ENCODE measurements at regions not wholly inside any gene's neighbourhood (a gene's known extent, or its start where the extent isn't known, plus 50 kb on each side); places are given as distances from the start of the nearest gene placed in this dataset.

DNA sequence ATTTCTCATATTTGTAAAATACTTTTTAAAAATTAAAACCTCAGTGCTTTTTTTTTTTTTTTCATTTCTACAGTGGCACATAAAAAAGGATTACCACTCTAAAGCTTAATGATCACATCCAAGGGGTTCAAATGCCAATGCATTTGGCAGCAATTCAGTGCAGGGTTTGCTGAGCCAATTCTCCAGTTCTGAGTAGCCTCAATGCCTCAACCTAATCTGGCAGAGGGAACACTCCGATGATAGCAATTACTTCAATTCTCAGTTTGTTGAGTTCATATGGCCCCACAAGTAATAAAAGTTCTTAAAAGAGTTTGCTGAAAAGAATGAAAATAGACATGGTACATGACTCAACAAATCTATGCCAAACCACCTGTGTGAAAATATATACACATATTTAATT is 79.3 kb upstream of the RBMS3 start:
- DNase-seq, result no peak

DNA sequence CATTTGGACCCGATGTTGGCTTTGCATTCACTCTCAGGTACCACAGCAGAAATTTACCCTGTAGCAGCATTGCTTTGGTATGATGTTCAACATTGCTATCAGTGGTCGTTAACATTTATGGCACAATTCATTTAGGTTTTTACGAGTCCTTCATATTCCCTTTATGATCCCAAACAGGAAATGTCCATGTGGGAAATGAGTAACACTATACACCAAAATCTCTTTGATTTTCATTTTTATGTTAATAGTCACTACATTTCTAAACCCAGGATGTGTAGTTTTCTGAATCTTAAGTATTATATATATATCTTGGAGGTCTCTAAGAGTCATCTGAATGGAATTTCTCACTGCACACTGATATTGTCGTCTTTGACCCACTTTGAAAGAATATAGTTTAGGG is 78.5 kb upstream of the RBMS3 start:
- no peak for DNase-seq

DNA sequence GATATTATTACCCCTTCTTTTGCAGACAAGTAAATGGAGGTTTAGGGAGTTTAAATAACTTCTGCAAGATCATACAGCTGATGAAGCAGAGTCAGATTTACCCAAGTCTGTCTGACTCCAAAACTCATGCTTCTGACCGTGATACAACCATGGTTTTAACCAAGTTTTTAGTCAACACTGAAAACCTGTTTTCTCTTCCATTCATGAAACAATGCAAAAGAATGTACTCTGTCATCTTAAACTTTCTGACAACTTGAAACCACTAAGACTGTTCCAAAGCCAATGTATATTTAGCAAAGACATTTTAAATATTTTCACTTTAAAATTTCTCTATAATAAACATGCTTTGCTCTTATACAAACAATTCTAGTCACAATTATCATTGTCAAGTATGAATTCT is 77.0 kb upstream of the RBMS3 start:
- DNase-seq, result no peak

DNA sequence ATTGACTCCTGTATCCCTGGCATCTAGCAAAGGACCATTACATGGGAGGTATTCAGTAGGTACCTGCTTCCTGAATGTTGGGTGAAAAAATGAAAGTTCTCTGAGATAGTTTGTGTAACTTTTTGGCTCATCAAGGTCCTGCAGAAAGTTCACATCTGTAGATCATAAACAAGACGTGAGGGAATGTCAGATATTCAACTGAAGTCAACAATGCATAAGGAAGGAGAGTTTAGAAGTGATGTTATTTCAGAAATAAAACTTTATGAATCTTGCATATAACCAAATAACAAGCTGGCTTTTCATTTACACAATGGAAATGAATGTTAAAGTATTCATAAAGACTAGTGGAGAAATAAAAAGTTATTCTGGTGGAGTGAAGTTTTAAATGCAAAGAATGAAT is 73.4 kb upstream of the RBMS3 start:
- DNase-seq, result no peak

DNA sequence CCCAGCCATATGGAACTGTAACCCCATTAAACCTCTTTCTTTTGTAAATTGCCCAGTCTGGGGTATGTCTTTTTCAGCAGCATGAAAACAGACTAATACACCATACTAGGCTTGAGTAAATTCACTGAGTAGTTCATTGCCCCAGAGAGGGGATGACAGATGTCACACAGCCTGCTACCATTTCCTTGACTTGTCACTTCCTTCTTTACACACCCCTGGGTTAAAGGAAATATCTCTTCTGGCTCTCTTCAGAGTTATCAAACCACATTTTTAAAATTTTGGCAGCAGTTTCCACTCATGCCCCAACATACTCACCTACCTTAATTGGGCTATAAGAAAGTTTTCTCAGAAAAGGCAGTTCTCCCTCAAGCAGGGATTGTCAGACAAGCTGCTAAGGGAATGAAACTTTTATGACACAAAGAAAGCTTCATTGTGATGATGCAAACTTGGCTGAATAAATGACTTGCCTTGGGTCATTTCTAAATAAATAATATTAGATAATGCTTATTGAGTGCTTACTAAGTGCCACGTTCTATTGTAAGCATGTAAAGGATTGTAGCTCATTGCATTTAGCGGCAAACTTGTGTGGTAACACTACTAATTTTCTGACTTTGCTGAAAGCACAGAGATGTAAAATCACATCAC is 68.0 kb upstream of the RBMS3 start:
- no peak for DNase-seq

DNA sequence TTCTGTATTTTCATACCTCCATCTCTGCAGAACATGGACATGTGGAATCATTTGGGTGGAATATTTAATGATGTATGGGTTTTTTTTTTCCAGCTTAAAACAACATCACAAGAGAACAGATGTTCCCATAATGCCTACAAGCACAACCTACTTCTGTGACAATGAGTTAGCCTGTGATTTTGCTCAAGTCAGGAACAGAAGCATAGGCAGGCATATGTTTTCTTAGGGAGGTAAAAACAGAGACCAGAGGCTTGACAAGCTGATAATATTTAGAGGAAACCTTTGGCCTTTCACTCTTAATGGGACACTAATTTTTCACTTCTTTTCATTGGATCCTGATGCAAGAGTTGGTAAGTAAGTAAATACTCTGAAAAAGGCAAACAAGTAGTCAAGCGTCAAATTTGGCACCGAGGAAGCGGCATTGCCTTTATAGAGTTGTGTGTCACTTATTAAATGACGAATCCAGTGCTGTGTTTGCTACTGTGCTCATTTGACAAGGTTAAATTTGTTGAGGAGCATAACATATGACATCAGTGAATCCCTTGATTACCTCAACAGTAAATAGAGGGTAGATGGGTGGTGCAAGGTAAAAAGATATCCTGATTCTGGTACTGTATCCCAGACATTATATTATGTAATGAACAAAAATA is 66.7 kb upstream of the RBMS3 start:
- no peak for DNase-seq

DNA sequence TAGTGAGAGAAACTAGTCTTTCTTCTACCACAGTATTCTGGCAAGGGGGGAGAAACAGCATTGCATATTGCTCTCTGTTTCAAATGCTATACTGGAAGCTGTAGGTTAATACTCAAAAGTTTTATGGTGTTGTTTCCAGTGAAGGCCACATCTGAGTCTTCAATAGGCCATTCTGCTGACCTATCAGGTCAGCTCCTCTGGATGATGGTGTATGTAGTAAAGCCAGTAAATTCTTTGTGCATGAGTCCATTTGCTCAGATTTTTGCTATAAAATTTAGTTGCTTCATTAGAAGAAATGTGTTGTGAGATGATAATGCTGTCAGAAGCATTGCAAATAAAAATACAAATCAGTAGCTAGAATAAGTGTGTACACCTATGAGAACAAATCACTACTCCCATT is 64.9 kb upstream of the RBMS3 start:
- no peak for DNase-seq

DNA sequence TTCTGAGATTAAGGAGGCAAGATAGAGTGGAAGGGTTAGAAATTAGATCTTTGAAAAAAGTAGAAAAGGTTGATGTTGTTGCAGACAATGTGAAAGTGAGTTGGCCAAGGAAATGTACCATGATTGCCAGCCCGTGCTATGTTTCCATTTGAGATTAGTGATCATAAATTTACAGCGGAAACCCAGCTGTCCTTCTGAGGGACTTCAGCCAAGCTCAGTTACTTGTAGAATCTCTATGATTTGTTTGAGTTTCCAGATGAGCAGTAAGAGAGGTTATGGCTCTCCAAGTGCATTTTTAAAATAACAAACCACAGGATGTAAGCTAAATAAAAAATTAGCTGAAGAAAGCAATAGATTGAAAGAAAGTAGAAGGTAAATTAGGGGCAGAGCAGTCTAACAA is 54.2 kb upstream of the RBMS3 start:
- no peak for DNase-seq

DNA sequence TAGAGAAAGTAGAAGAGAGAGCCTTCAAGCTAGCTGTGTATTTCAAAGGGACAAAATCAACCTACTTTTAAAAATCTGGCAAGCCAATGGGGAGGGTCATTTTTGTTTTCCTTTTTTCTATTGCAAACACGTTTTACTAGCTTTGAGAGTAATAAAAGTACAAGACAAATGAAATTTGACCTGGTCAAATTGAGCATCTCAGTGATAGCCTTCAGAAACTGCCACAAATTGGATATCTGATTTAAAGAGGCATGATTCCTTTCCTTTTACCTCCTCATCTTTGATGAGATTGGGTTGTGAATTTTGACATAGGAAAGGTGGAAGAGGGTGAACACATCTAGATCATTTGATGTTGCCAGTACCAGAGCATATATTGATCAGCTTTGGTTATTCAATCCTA is 53.6 kb upstream of the RBMS3 start:
- no peak for DNase-seq
